ENCODE measurements at regions not wholly inside any gene's neighbourhood (a gene's known extent, or its start where the extent isn't known, plus 50 kb on each side); places are given as distances from the start of the nearest gene placed in this dataset.

DNA sequence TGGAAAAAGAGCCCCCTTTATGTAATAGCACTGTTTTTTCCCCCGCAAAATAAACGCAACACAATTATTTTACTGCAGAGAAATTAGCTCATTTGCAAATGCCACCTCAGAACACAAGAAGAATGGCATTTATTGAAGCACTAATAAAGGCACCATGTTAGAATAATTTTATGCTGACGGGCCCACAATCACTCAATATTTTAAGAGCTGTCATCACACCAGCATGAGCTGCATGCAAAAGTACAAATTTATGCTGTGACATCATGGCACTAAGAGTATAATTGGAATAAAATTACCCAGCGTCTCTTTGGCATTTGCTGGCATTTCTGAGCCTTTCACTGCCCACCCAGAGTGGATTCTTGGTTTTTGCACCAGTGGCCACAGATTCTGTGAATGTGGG, 364.6 kb downstream of the TLE4 start:
- no peaks in the 10 kb centered on the region for H3K36me3 ChIP-seq
- H3K4me1 ChIP-seq: no peaks in the 10 kb centered on the region
- no peak for DNase-seq (ENCODE audit: extremely low spot score in 2 of 2)
- intact Hi-C loops (cut with DNase I): no loop called here
- H3K27ac ChIP-seq: no peak overlapping the region
- TF ChIP-seq POLR2A (IDR thresholded peaks at IDR 0.05) (no peak), POLR2AphosphoS5 (IDR thresholded peaks at IDR 0.05; ENCODE audit: insufficient read depth in 1 of 2, low read depth in 1 of 2) (no peak), CTCF (IDR thresholded peaks at IDR 0.05) (no peak)
- H3K9me3 ChIP-seq: no peaks in the 10 kb centered on the region
- H3K4me3 ChIP-seq: no peak overlapping the region
- H3K27me3 ChIP-seq: no peaks in the 10 kb centered on the region

DNA sequence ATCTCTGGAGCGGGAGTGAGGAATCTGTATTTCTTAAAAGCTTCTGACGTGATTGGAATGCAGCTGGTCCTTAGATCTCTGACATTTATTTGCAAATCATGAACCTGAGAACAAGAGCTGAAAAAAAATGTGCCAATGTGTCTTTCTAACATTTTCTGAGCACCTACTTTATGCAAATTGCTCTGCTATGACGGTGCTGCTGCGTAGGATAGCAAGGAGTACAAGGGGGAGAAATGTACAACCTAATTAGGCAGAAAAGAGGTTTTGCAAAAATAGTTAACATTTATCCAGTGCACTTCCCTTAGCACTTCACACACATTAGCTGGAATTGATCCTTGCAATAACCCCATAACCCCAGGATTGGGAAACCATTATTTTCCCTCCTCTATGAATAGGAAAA, 357.5 kb downstream of the TLE4 start:
- intact Hi-C loops (cut with DNase I): no loop called here
- no peak for DNase-seq (ENCODE audit: extremely low spot score in 2 of 2)
- no peaks in the 10 kb centered on the region for H3K4me1 ChIP-seq
- TF ChIP-seq POLR2AphosphoS5 (IDR thresholded peaks at IDR 0.05; ENCODE audit: insufficient read depth in 1 of 2, low read depth in 1 of 2) (no peak), POLR2A (IDR thresholded peaks at IDR 0.05) (no peak), CTCF (IDR thresholded peaks at IDR 0.05) (no peak)
- H3K36me3 ChIP-seq: no peaks in the 10 kb centered on the region
- H3K9me3 ChIP-seq: no peaks in the 10 kb centered on the region
- H3K27me3 ChIP-seq: no peaks in the 10 kb centered on the region
- no peak overlapping the region for H3K27ac ChIP-seq
- no peak overlapping the region for H3K4me3 ChIP-seq

DNA sequence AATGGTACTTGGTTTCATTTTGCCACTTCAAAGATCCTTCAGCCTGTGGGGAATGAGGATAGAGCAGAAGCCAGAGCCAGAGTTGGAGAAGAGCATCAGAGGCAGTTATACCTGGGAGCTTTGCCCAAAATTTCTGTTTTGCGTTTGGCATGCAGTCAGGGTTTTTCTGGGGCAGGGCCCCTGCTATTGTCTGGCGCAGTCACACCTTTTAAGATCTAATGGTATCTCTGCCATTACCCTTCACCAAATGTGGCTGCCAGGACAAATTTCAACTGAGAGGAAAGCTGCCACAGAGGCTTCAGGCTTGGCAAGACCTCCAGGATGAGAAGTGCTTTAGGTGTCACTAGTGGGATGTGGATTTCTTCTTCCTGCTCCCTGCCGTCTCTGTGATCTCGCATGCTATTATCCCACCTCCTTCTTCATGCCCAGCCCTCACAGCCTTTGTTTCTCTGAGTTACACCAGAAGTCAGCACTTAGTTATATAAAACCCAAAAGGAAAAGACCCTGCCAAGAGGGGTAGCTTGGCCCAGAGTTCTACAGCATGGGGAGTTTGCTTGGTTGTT, 357.0 kb downstream of the TLE4 start:
- TF ChIP-seq CTCF (IDR thresholded peaks at IDR 0.05) (no peak), POLR2A (IDR thresholded peaks at IDR 0.05) (no peak), POLR2AphosphoS5 (IDR thresholded peaks at IDR 0.05; ENCODE audit: insufficient read depth in 1 of 2, low read depth in 1 of 2) (no peak)
- H3K27ac ChIP-seq: no peak overlapping the region
- no peaks in the 10 kb centered on the region for H3K4me1 ChIP-seq
- H3K4me3 ChIP-seq: no peak overlapping the region
- H3K9me3 ChIP-seq: no peaks in the 10 kb centered on the region
- no peak for DNase-seq (ENCODE audit: extremely low spot score in 2 of 2)
- no peaks in the 10 kb centered on the region for H3K27me3 ChIP-seq
- no peaks in the 10 kb centered on the region for H3K36me3 ChIP-seq
- intact Hi-C loops (cut with DNase I): no loop called here

- Histone ChIP-seq H3K27ac (no peak overlapping the region), H3K4me1 (no peaks in the 10 kb centered on the region), H3K4me3 (no peak overlapping the region), H3K27me3 (no peaks in the 10 kb centered on the region), H3K9me3 (no peaks in the 10 kb centered on the region), H3K36me3 (no peaks in the 10 kb centered on the region)
- TF ChIP-seq POLR2A (IDR thresholded peaks at IDR 0.05) (no peak), CTCF (IDR thresholded peaks at IDR 0.05) (no peak), POLR2AphosphoS5 (IDR thresholded peaks at IDR 0.05; ENCODE audit: insufficient read depth in 1 of 2, low read depth in 1 of 2) (no peak)
- intact Hi-C loops (cut with DNase I): no loop called here
- no peak for DNase-seq (ENCODE audit: extremely low spot score in 2 of 2)
Measured at GRCh38 chr9:79925326-79925725, 353.6 kb downstream of the TLE4 start.

GRCh38 chr9:79924836-79925235, 353.1 kb downstream of the TLE4 start:
- Histone ChIP-seq H3K36me3 (no peaks in the 10 kb centered on the region), H3K4me1 (no peaks in the 10 kb centered on the region), H3K27ac (no peak overlapping the region), H3K27me3 (no peaks in the 10 kb centered on the region), H3K4me3 (no peak overlapping the region), H3K9me3 (no peaks in the 10 kb centered on the region)
- intact Hi-C loops (cut with DNase I): no loop called here
- TF ChIP-seq POLR2AphosphoS5 (IDR thresholded peaks at IDR 0.05; ENCODE audit: insufficient read depth in 1 of 2, low read depth in 1 of 2) (no peak), CTCF (IDR thresholded peaks at IDR 0.05) (no peak)
- DNase-seq (ENCODE audit: extremely low spot score in 2 of 2): no peak

Data from vagina (tissue), 2 donors.